ENCODE measurements at regions not wholly inside any gene's neighbourhood (a gene's known extent, or its start where the extent isn't known, plus 50 kb on each side); places are given as distances from the start of the nearest gene placed in this dataset.

- TF ChIP-seq EZH2 (IDR thresholded peaks at IDR 0.05; ENCODE audit: borderline replicate concordance, low read length) (no peak), CTCF (IDR thresholded peaks at IDR 0.05; ENCODE audit: low read length) (peak; percentile 60)
- Histone ChIP-seq H3F3A (ENCODE audit: insufficient read depth, low read length) (no peaks in the 10 kb centered on the region), H3K79me2 (ENCODE audit: insufficient read depth, low read length) (no peaks in the 10 kb centered on the region), H3K9me2 (ENCODE audit: low read depth, low read length) (no peaks in the 10 kb centered on the region), H2AFZ (ENCODE audit: low read length) (no peak overlapping the region), H3K9ac (ENCODE audit: low read length) (no peak overlapping the region), H3K4me2 (ENCODE audit: low read length) (no peak overlapping the region), H3K4me3 (ENCODE audit: low read depth, low read length, poor library complexity, severe bottlenecking) (no peak overlapping the region), H3K27me3 (ENCODE audit: insufficient read depth, low read length) (no peaks in the 10 kb centered on the region), H3K36me3 (ENCODE audit: insufficient read depth, low read length) (no peaks in the 10 kb centered on the region), H3K4me1 (ENCODE audit: insufficient read depth, low read length, severe bottlenecking) (no peaks in the 10 kb centered on the region), H3K9me3 (ENCODE audit: low read length) (no peaks in the 10 kb centered on the region), H4K20me1 (ENCODE audit: insufficient read depth, low read length) (no peaks in the 10 kb centered on the region), H3K27ac (ENCODE audit: low read depth, low read length, poor library complexity, severe bottlenecking) (no peak overlapping the region)
Measured at GRCh38 chr12:131452444-131452860, 258.4 kb upstream of the SFSWAP start.

- TF ChIP-seq EZH2 (IDR thresholded peaks at IDR 0.05; ENCODE audit: borderline replicate concordance, low read length), result no peak
- peak; percentile 54 for TF ChIP-seq CTCF (IDR thresholded peaks at IDR 0.05; ENCODE audit: low read length)
- H3K4me2 ChIP-seq (ENCODE audit: low read length), result no peak overlapping the region
- H3K9me3 ChIP-seq (ENCODE audit: low read length), result no peaks in the 10 kb centered on the region
- H3K27me3 ChIP-seq (ENCODE audit: insufficient read depth, low read length), result no peaks in the 10 kb centered on the region
- no peaks in the 10 kb centered on the region for H3K9me2 ChIP-seq (ENCODE audit: low read depth, low read length)
- H3K36me3 ChIP-seq (ENCODE audit: insufficient read depth, low read length), result no peaks in the 10 kb centered on the region
- H3K4me3 ChIP-seq (ENCODE audit: low read depth, low read length, poor library complexity, severe bottlenecking), result no peak overlapping the region
- no peaks in the 10 kb centered on the region for H3K4me1 ChIP-seq (ENCODE audit: insufficient read depth, low read length, severe bottlenecking)
- H3F3A ChIP-seq (ENCODE audit: insufficient read depth, low read length), result no peaks in the 10 kb centered on the region
- no peaks in the 10 kb centered on the region for H4K20me1 ChIP-seq (ENCODE audit: insufficient read depth, low read length)
- H3K79me2 ChIP-seq (ENCODE audit: insufficient read depth, low read length), result no peaks in the 10 kb centered on the region
- no peak overlapping the region for H3K9ac ChIP-seq (ENCODE audit: low read length)
- no peak overlapping the region for H2AFZ ChIP-seq (ENCODE audit: low read length)
- no peak overlapping the region for H3K27ac ChIP-seq (ENCODE audit: low read depth, low read length, poor library complexity, severe bottlenecking)
Measured at GRCh38 chr12:131454418-131455217, 256.3 kb upstream of the SFSWAP start.

GRCh38 chr12:131455218-131455506 lies 255.7 kb upstream of the SFSWAP start:
- Histone ChIP-seq H3K36me3 (ENCODE audit: insufficient read depth, low read length) (no peaks in the 10 kb centered on the region), H3K9ac (ENCODE audit: low read length) (no peak overlapping the region), H2AFZ (ENCODE audit: low read length) (no peak overlapping the region), H4K20me1 (ENCODE audit: insufficient read depth, low read length) (no peaks in the 10 kb centered on the region), H3K27me3 (ENCODE audit: insufficient read depth, low read length) (no peaks in the 10 kb centered on the region), H3K9me3 (ENCODE audit: low read length) (no peaks in the 10 kb centered on the region), H3K4me3 (ENCODE audit: low read depth, low read length, poor library complexity, severe bottlenecking) (no peak overlapping the region), H3F3A (ENCODE audit: insufficient read depth, low read length) (no peaks in the 10 kb centered on the region), H3K9me2 (ENCODE audit: low read depth, low read length) (no peaks in the 10 kb centered on the region), H3K79me2 (ENCODE audit: insufficient read depth, low read length) (no peaks in the 10 kb centered on the region), H3K27ac (ENCODE audit: low read depth, low read length, poor library complexity, severe bottlenecking) (no peak overlapping the region), H3K4me1 (ENCODE audit: insufficient read depth, low read length, severe bottlenecking) (no peaks in the 10 kb centered on the region), H3K4me2 (ENCODE audit: low read length) (no peak overlapping the region)
- no peak for TF ChIP-seq CTCF (IDR thresholded peaks at IDR 0.05; ENCODE audit: low read length)
- TF ChIP-seq EZH2 (IDR thresholded peaks at IDR 0.05; ENCODE audit: borderline replicate concordance, low read length), result no peak

All from OCI-LY1 (cell line).